GM19395 (cell line): ENCODE measurements at regions not wholly inside any gene's neighbourhood (a gene's known extent, or its start where the extent isn't known, plus 50 kb on each side); places are given as distances from the start of the nearest gene placed in this dataset.
"Not testable (repeated sequence)": the region's sequence is repeated elsewhere in the genome, so short reads cannot be mapped to it uniquely, and the experiment has no call there.

Source experiments
- ATAC-seq: cut with Tn5 transposase; IDR thresholded peaks from one replicate; pipeline ENCODE4 v1.9.1; 2021; ENCODE audit warnings: mild to moderate bottlenecking, moderate library complexity; ENCODE audit not compliant: unreplicated experiment

DNA sequence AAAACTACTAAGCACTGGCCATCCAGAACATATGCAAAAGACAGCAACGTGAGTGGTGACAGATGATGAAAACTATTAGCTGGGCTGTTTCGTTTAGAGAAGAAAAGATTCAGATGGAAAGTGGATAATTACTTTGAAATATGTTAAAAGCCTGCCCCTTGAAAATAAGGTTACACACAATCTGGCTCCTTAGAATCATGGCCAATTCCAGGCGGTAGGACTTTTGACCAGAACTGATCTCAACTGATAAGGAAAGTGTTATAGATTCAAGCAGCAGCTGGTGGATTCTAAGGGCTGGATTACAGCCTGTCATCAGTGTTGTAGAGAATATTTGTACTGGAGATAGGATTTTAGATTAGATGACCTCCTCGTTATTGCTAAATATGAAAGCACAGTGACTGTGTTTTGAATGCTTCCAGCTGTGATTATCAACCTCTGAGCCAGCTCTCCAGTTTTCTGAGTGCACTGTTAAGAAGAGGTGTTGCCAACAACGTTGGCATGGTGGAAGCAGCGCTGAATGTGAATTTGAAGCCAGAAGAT is 75.1 kb downstream of the KBTBD2 start:
- ATAC-seq = not testable (repeated sequence)

DNA sequence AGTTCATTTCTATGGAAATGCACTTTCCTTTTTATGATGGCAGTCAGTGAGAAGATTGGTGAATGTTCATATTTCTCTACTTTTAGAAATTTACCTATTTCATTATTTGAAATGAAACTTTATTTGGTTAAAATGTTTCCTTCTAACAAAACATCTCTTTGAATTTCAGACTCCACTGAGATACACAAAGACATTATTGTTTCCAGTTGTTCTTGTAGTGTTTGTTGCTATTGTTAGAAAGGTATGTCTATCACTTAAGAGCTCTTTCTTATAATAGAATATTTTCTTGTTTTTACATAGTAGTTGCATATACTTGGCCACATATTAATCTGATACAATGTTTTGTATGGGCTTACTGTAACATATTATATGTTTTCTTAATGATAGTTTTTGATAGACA is 76.8 kb downstream of the KBTBD2 start:
- ATAC-seq = not testable (repeated sequence)

DNA sequence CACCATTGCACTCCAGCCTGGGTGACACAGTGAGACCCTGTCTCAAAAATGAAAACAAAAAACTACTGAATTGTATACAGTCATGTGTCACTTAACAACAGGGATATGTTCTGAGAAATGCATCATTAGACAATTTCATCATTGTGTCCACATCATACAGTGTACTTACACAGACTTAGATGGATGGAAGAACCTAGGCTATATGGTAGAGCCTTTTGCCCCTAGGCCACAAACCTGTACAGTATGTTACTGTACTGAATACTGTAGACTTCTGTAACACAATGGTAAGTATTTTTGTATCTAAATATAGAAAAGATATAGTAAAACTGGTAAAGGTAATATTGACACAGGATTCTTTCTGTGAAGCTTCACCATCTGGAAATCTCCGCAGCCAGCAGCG is 81.7 kb downstream of the KBTBD2 start:
- no peak for ATAC-seq

DNA sequence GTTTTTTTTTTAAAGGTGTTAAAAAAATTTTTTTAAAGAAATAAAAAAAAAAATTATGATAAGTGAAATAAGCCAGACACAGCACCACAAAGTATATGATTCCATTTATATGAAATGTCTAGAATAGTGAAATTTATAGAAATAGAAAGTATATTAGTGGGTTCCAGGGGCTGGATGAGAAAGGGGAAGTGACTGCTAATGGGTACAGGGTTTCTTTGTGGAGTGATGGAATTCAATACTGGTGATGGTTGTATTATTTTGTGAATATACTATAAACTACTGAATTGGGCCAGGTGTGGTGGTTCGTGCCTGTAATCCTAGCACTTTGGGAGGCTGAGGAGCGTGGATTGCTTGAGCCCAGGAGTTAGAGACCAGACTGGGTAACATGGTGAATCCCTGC is 82.2 kb downstream of the KBTBD2 start:
- no peak for ATAC-seq

DNA sequence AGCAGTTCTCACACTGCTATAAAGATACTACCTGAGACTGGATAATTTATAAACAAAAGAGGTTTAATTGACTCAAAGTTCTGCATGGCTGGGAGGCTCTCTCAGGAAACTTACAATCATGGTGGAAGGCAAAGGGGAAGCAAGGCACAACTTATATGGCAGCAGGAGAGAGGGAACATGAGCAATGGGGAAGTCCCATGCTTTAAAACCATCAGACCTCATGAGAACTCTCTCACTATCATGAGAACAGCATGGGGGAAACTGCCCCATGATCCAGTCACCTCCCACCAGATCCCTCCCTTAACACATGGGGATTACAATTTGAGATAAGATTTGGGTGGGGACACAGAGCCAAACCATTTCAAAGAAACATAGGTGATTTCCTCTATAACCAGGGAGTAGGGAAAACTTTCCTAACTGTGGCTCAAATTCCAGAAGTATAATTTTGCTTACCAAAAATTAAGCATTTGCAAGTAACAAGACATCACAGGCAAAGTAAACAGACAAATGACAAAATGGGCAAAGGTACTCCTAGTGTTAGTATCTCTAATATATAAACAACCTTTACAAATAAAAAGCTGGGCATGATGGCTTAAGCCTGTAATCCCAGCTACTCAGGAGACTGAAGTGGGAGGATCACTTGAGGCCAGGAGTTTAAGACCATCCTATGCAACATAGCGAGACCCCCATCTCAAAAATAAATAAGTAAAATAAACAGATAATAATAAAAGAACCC is 88.0 kb downstream of the KBTBD2 start:
- ATAC-seq = no peak

DNA sequence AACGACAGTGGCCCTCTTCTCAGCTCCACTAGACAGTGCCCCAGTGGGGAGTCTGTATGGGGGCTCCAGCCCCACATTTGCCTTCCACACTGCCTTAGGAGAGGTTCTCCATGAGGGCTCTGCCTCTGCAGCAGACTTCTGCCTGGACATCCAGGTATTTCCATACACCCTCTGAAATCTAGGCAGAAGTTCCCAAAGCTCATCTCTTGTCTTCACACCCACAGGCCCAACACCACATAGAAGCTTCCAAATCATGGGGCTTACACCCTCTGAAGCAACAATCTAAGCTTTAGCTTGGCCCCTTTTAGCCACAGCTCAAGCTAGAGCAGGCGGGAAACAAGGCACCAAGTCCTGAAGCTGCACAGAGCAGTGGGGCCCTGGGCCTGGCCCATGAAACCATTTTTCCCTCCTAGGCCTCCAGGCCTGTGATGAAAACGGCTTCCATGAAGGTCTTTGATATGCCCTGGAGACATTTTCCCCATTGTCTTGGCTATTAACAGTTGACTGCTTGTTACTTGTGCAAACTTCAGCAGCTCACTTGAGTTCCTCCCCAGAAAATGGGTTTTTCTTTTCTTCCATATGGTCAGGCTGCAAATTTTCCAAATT is 89.2 kb downstream of the KBTBD2 start:
- no peak for ATAC-seq

DNA sequence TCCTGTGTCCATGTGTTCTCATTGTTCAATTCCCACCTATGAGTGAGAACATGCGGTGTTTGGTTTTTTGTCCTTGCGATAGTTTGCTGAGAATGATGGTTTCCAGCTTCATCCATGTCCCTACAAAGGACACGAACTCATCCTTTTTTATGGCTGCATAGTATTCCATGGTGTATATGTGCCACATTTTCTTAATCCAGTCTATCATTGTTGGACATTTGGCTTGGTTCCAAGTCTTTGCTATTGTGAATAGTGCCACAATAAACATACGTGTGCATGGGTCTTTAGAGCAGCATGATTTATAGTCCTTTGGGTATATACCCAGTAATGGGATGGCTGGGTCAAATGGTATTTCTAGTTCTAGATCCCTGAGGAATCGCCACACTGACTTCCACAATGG is 98.5 kb downstream of the KBTBD2 start:
- not testable (repeated sequence) for ATAC-seq

DNA sequence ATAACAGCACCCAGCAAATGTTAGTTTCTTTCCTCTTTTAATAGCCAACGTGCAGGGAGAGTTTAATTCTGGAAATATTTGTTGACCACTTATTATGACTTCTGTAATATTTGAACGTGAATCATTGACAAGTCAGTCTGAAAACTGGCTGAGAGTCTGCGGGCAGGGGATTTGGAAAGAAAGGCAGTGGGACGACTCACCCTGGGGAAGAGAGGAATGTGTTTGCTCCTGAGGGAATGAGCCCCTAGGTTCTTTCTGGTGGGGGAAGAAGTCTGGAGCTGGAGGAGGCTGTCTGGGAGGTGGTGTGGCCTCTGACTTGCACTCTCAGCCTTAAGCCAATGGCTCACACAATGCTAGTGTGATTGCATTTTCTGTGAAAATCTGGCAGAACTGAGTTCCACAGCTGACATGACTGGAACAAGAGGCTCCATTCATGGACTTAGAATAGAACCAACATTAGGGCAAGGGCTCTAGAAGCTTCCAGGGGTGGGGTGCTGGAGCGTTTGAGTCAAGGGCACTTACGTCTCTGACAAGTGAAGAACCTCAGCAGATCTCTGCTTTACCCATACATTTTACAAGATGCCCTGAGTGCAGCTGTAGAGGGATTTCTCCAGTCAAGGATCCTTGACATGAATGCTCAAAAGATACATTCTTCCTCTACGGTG is 100.7 kb downstream of the KBTBD2 start:
- ATAC-seq = not testable (repeated sequence)

DNA sequence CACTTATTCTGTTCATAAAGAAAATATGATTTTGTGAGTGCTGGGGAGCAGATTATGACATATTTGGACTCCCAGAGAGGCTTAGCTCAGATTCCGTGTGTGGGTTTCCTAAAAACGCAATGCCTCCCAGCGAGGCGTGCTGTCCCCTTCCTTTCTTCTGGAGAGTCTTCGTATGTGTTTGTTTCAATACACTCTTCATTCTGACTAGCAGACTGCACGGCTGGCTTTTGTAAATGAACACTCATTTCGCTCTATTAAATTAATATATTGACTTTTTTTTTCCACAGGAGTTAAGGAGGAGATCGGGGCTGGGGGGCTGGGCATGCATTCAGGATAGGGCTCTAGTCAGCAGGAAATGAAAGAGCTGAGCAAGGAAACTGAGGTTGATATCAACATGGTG is 102.3 kb downstream of the KBTBD2 start:
- ATAC-seq = not testable (repeated sequence)

DNA sequence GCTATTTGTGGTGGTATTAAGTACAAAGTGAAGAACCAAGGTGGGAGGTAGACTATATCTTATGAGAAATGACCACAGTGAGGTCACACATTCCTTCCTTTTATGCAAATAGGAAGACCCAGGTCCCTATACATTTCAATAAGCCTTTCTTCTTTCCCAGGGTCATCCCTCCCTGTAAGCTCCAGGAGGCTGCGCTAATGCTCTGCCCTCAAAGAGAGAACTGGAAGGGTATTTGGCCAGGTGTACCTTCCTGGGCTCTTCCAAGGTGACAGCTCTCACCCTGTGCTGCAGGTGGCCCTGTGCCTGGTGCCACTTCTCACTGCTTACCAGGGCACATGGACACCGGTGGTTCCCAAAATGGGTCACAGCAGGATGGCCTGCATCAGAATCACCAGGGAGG is 103.4 kb downstream of the KBTBD2 start:
- not testable (repeated sequence) for ATAC-seq

DNA sequence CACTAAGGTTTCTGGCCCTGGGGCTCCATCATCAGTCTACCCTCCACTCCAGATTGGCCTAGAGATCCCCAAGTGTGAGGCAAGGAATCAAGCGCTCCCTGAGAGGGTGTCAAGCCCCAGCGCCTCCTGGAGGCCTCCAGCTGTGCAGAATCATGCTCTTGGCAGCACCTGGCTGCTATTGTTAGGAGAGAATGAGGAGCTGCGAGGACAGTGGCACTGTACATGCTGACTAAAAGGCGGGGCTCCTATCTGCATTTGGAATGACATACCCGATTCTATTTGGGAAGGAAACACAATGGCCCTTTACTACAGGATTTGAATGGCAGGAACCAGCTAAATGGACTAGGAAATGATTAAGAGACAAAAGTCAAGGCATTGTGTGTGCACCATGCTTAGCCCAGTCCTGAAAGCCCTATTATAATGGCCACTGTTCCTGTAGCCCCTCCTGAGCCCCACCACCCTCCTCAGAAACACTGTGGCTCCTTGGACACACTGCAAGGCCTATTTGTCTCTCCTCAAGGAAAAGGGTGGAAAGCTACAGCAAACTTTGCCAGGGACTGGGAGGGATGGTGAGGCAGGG is 106.1 kb downstream of the KBTBD2 start:
- not testable (repeated sequence) for ATAC-seq

DNA sequence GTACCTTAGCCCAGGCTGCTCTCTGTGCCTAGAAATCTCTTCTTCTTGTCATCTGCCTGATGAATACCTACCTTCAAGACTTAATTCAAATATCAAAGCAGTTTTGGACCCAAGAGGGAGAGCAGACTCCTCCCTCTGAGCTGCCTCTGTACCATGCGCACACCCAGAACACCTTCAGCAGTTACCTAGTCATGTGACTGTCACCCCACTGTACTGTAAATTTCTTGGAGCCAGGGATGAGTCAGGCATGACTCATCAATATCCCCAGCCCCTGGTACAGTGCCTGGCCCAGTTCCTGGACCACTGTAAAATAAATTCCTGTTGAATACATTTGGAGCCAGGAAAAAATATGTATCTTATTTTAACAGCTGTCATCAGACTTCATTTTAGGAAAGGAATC is 111.7 kb downstream of the KBTBD2 start:
- not testable (repeated sequence) for ATAC-seq

DNA sequence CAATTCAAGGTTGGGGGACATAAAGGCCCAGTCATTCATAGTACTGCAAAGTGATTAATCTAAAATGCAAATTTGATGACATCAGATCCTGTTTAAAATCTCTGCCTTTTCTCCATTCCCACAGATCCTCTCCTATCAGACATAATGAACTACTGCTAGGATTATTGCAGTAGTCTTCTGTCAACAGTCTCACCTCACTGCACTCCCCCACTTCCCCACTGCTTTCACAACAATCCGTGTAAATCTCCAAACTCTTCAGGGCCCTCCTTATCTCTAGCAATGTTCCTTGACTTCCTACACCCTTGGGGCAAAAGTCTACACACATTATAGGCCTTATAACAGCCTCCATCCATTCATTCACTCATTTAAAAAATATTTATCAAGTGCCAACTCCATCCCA is 112.4 kb downstream of the KBTBD2 start:
- ATAC-seq = no peak

DNA sequence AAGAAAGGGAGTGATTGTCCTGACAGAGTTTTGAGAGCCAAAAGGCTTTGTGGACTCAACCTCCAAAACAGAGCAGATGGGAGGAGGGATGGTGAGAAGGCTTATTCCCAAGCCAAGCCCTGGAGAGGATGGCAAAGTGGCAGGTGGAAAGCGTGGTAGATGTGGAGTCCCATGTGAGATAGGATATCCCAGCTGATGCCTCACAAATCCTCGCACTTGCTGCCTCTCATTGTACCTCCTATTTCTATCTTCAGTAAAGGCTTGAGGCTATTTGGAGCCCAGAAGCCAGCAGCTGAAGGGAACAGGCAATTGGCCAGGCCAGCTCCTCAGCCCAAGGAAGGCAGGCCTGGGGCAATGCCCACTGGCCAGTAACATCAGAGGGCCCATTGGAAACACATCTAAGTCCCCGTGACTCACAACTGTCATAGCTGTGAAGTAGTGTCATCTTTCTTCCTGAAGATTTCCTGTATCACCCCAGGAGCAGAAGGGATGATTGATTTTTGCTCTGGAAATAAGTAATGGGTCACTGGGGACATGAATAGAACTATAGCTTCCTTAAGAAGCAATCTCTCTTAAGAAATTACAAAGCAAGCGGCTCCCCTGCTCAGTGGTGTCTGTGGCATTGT is 114.4 kb downstream of the KBTBD2 start:
- not testable (repeated sequence) for ATAC-seq

DNA sequence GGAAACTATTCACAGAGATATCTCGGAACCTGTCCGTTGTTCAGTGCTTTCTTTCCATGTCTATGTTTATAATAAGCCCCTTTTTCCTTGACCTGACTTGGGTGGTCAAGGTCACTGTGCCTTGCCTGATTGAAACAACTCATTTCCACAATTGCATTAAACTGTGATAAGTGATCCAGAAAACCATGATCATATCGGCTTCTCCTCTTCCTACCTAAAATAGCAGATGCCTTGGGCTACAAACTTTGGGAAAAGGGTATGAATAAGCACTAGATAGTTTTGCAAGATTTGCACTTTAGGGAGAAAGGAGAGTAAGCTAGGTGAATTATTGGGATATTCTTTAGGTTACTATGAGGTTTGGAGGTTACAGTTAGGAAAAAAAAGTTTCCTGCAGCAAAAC is 115.2 kb downstream of the KBTBD2 start:
- ATAC-seq = not testable (repeated sequence)

DNA sequence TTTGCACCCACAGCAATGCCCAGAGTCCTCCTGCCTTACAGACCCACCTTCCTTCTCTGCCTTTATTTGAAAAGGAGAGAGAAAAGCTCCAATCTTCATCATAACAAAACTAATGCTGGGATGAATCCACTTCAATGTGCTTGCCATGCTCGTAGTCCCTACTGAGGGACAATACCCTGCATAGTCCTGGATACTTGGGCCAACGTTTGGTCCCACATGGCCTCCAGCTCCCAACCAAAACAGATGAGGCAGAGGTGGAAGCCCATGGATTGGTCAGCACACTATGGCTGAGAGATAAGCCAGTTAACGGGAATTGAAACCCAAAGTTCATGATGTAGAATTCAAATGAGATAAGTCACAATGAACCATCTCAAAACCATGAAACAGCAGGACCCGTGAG is 115.8 kb downstream of the KBTBD2 start:
- not testable (repeated sequence) for ATAC-seq

DNA sequence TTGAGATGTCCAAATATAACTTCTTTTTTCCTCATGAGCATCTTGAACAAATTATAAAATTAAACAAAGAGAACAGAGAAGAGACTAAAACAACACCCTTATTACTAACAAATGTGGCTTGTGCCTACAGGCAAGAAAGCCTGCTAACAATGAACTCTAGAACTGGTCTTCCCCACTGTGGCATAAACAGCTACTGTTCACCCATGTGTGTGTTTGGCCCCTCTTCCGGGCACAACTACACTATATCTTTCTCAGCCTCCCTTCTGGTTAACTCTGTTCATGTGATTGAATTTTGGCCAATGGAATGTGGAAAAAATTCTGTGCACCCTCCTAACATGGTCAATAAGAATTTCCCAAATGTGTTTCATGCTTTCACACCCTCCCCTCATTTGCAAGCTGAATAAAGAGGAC is 117.0 kb downstream of the KBTBD2 start:
- ATAC-seq = no peak

DNA sequence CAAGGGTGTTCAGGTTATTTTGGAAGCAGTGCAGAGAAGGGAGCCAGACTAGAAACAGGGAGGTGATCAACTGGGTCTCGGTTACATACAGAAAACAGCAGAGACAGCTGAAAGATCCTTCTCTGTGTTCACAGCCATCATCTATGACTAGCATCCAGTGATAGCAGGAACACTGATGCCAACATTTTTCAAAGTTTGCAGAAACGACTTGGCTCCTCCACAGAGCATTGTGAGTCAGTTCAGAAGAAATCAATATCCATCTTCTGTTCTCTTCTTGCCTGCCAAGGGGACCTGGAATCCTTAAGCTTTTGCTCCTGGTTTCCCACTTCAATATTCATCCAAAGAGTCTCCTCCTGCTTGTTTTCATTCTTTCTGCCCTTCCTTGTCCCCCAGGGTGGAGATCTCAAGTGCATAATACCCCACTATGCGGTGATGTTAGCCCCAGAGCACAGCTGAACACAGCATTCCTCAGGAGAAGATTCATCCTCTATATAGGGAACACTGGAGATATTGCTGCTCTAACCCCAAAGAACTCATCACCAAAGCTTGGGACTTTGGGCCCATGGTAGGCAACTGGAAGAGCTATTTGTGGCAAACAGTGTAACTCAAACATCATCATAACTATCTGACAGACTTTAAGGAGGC is 122.6 kb downstream of the KBTBD2 start:
- not testable (repeated sequence) for ATAC-seq

DNA sequence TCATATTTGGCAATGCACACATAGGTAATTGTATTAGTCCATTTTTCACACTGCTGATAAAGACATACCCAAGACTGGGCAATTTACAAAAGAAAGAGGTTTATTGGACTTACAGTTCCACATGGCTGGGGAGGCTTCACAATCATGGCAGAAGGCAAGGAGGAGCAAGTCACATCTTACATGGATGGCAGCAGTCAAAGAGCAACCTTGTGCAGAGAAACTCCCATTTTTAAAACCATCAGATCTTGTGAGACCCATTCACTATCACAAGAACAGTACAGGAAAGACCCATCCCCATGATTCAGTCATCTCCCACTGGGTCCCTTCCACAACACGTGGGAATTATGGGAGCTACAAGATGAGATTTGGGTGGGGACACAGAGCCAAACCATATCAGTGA is 123.2 kb downstream of the KBTBD2 start:
- not testable (repeated sequence) for ATAC-seq

DNA sequence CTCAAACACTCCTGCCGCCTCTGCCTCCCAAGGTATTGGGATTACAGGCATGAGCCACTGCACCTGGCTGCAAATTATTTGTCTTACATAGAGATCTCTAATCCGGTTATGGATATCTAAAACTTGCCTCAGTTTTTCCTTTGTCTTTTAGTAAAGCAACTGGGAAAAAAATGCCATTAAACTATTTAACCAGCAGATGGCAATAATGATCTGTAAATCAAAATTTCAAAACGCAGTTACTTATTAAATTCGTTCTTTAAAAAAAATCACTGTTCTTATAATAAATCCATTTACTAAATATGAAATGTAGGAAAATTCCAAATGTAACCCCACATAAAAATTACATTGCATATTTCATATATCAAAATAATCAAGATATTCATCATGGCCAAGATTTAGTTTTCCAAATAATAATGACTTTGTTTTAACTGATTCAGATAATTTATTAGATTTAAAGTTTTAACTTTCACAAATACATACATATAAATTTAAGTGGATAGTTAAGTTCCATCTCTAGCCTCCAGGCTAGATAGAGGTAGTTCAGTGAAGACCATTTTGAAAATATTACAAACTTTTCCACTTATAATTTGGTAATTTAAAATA is 125.8 kb downstream of the KBTBD2 start:
- ATAC-seq = not testable (repeated sequence)
